Left lung (tissue), 4 donors: ENCODE measurements at regions not wholly inside any gene's neighbourhood (a gene's known extent, or its start where the extent isn't known, plus 50 kb on each side); places are given as distances from the start of the nearest gene placed in this dataset.
A peak's percentile ranks its signal among the peaks of the same experiment; 100 is the strongest.

Experiments used
- ATAC-seq: fragments of 200-7000 bp; cut with Tn5 transposase; one replicate; pipeline ENCODE4 v1.9.1; 2020; ENCODE audit warnings: moderate library complexity
- DNase-seq, 4 donors: peaks; one replicate each; pipeline ENCODE4 v3.0.0-alpha.2; 2013 to 2020
- H3K27ac ChIP-seq, 2 donors: fragments of 200-600 bp; sonication (generic) in 1 of 2; one replicate each; pipeline versions ENCODE4 v1.5.0 to v1.8.0; 2020 to 2021
- H3K27me3 ChIP-seq, 2 donors: fragments of 200-600 bp; sonication (generic) in 1 of 2; one replicate each; pipeline versions ENCODE4 v1.5.0 to v1.8.0; 2020 to 2021
- H3K36me3 ChIP-seq, 2 donors: fragments of 200-600 bp; sonication (generic) in 1 of 2; one replicate each; pipeline versions ENCODE4 v1.5.0 to v1.8.0; 2020 to 2021
- H3K4me1 ChIP-seq, 2 donors: fragments of 200-600 bp; one replicate each; pipeline ENCODE4 v1.8.0; 2021
- H3K4me3 ChIP-seq, 2 donors: fragments of 200-600 bp; sonication (generic) in 1 of 2; one replicate each; pipeline versions ENCODE4 v1.5.0 to v1.8.0; 2020 to 2021; ENCODE audit warnings: mild to moderate bottlenecking in 1 of 2
- H3K9me3 ChIP-seq, 2 donors: fragments of 200-600 bp; sonication (generic) in 1 of 2; one replicate each; pipeline versions ENCODE4 v1.5.0 to v1.8.0; 2020 to 2021
- CTCF ChIP-seq, 2 donors: fragments of 200-600 bp; sonication (generic) in 1 of 2; IDR thresholded peaks; one replicate each; pipeline versions ENCODE4 v1.5.0 to v1.8.0; 2021; ENCODE audit warnings: antibody characterized with exemption in 2 of 2
- intact Hi-C, 2 donors: fragments of 100-400 bp; cut with DNase I; formaldehyde crosslinking; loops; one replicate each; pipeline versions ENCODE4 v1.11.2 to v1.14.2; 2022
- donor health status: DM: no; HTN: yes; CAD: no.
- donor health status: DM: no; HTN: no; CAD: no.

GRCh38 chr13:66200555-66200954, 1029.6 kb downstream of the PCDH9 start:
- DNase-seq = no peak
- no peak for ATAC-seq
- Histone ChIP-seq H3K27me3 (no peaks in the 10 kb centered on the region), H3K4me3 (no peak overlapping the region), H3K4me1 (no peaks in the 10 kb centered on the region), H3K36me3 (no peaks in the 10 kb centered on the region), H3K27ac (no peak overlapping the region), H3K9me3 (no peaks in the 10 kb centered on the region)
- no peak for TF ChIP-seq CTCF (IDR thresholded peaks at IDR 0.05)
- intact Hi-C loops = no loop called here

GRCh38 chr13:66195238-66195637, 1034.9 kb downstream of the PCDH9 start:
- no peak for ATAC-seq
- DNase-seq = no peak
- no peak overlapping the region for H3K4me3 ChIP-seq
- intact Hi-C loops = no loop called here
- no peaks in the 10 kb centered on the region for H3K9me3 ChIP-seq
- no peaks in the 10 kb centered on the region for H3K4me1 ChIP-seq
- TF ChIP-seq CTCF (IDR thresholded peaks at IDR 0.05) = no peak
- H3K36me3 ChIP-seq = no peaks in the 10 kb centered on the region
- no peak overlapping the region for H3K27ac ChIP-seq
- H3K27me3 ChIP-seq = no peaks in the 10 kb centered on the region

GRCh38 chr13:66189986-66190385, 1040.2 kb downstream of the PCDH9 start:
- no peak for TF ChIP-seq CTCF (IDR thresholded peaks at IDR 0.05)

GRCh38 chr13:66180836-66181235, 1049.3 kb downstream of the PCDH9 start:
- Histone ChIP-seq H3K4me3 (no peak overlapping the region), H3K27me3 (no peaks in the 10 kb centered on the region), H3K4me1 (no peaks in the 10 kb centered on the region), H3K27ac (no peak overlapping the region), H3K36me3 (no peaks in the 10 kb centered on the region), H3K9me3 (peaks cover 0 to 8% of the 10 kb centered on the region in 2 donors)
- TF ChIP-seq CTCF (IDR thresholded peaks at IDR 0.05) = no peak
- intact Hi-C loops = no loop called here
- no peak for DNase-seq
- ATAC-seq = peak; percentile 24

More at GRCh38 chr13:66189986-66190385, 1040.2 kb downstream of the PCDH9 start:
- no peaks in the 10 kb centered on the region for H3K4me1 ChIP-seq
- ATAC-seq = no peak
- no peaks in the 10 kb centered on the region for H3K27me3 ChIP-seq
- H3K4me3 ChIP-seq = no peak overlapping the region
- H3K27ac ChIP-seq = no peak overlapping the region
- intact Hi-C loops = no loop called here
- no peaks in the 10 kb centered on the region for H3K9me3 ChIP-seq
- H3K36me3 ChIP-seq = no peaks in the 10 kb centered on the region
- no peak for DNase-seq

GRCh38 chr13:66171920-66172319, 1058.2 kb downstream of the PCDH9 start:
- Histone ChIP-seq H3K36me3 (no peaks in the 10 kb centered on the region), H3K27ac (no peak overlapping the region), H3K27me3 (no peaks in the 10 kb centered on the region), H3K9me3 (no peaks in the 10 kb centered on the region), H3K4me1 (no peaks in the 10 kb centered on the region), H3K4me3 (no peak overlapping the region)
- ATAC-seq (no peak), DNase-seq (no peak)
- intact Hi-C loops = no loop called here
- no peak for TF ChIP-seq CTCF (IDR thresholded peaks at IDR 0.05)
